Lower leg skin (tissue), 4 donors: ENCODE measurements at regions not wholly inside any gene's neighbourhood (a gene's known extent, or its start where the extent isn't known, plus 50 kb on each side); places are given as distances from the start of the nearest gene placed in this dataset.

Source experiments
- DNase-seq, 2 donors: peaks; one replicate each; pipeline ENCODE4 v3.0.0-alpha.2; 2019; ENCODE audit warnings: low spot score in 2 of 2
- H3K4me3 ChIP-seq: fragments of 200-600 bp; sonication (generic); 2 replicates; pipeline ENCODE4 v1.5.1; 2017; ENCODE audit warnings: mild to moderate bottlenecking, low read depth; ENCODE audit not compliant: poor library complexity, severe bottlenecking
- POLR2A ChIP-seq, 2 donors: fragments of 450-650 bp; IDR thresholded peaks; one replicate each; pipeline ENCODE4 v1.6.1; 2016 to 2017; ENCODE audit warnings: antibody characterized with exemption in 2 of 2, mild to moderate bottlenecking in 1 of 2, moderate library complexity in 1 of 2
- WGBS, 2 donors: methylation state at CpG; one replicate each; pipeline ENCODE4 v1.1.5; 2018; 5-methylcytosine and 5-hydroxymethylcytosine counted together
- intact Hi-C: fragments of 100-400 bp; cut with DNase I; formaldehyde crosslinking; loops from one replicate; pipeline ENCODE4 v1.15.0; 2023; ENCODE audit warnings: low total_unique reads
- TF ChIP-seq, protein P1 (sequence below), 3 donors: fragments of 450-650 bp; IDR thresholded peaks; one replicate each; pipeline ENCODE4 v1.5.1; 2016; ENCODE audit warnings: antibody characterized with exemption in 3 of 3, mild to moderate bottlenecking in 3 of 3, moderate library complexity in 2 of 3

DNA sequence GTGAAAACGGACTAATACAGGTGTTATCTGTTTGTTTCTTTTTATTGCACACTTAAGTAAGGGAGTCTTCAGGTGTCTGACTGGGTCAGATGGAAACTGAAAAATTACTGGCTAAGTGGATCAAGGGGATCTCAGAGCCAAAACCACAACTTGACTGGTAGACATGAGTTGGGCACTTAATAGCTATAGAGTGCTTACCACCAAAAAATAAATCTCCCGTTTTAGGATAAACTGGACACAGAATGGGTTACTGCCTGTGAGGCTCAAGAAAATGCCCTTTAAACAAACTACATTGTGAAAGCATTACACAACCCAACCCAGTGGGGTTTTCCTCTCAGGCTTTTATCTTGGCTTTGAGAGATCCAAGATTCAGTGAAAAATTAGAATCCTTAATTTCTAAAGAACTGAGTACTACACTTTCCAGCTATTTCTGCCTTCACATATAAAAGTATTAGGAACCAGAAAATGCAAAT, 134.0 kb upstream of the LYPLAL1 start:
- DNase-seq: no peak
- intact Hi-C loops: no loop called here
- no peak for TF ChIP-seq POLR2A (IDR thresholded peaks at IDR 0.05)
- TF ChIP-seq, protein P1, sequence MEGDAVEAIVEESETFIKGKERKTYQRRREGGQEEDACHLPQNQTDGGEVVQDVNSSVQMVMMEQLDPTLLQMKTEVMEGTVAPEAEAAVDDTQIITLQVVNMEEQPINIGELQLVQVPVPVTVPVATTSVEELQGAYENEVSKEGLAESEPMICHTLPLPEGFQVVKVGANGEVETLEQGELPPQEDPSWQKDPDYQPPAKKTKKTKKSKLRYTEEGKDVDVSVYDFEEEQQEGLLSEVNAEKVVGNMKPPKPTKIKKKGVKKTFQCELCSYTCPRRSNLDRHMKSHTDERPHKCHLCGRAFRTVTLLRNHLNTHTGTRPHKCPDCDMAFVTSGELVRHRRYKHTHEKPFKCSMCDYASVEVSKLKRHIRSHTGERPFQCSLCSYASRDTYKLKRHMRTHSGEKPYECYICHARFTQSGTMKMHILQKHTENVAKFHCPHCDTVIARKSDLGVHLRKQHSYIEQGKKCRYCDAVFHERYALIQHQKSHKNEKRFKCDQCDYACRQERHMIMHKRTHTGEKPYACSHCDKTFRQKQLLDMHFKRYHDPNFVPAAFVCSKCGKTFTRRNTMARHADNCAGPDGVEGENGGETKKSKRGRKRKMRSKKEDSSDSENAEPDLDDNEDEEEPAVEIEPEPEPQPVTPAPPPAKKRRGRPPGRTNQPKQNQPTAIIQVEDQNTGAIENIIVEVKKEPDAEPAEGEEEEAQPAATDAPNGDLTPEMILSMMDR (IDR thresholded peaks at IDR 0.05): no peak
- no peak overlapping the region for H3K4me3 ChIP-seq
- 85 to 97% methylated on average over 2 of the region's 2 CpGs for WGBS, 2 donors

GRCh38 chr1:219040291-219040690, 133.4 kb upstream of the LYPLAL1 start:
- no peak for TF ChIP-seq POLR2A (IDR thresholded peaks at IDR 0.05)
- TF ChIP-seq, protein P1 (IDR thresholded peaks at IDR 0.05): no peak
- H3K4me3 ChIP-seq: no peak overlapping the region
- no peak for DNase-seq
- 90 to 92% methylated on average over 5 of the region's 5 CpGs for WGBS, 2 donors
- intact Hi-C loops: no loop called here

GRCh38 chr1:219041141-219041540, 132.5 kb upstream of the LYPLAL1 start:
- intact Hi-C loops: no loop called here
- TF ChIP-seq POLR2A (IDR thresholded peaks at IDR 0.05): no peak
- TF ChIP-seq, protein P1 (IDR thresholded peaks at IDR 0.05): no peak
- no peak for DNase-seq
- H3K4me3 ChIP-seq: no peak overlapping the region

- TF ChIP-seq, protein P1 (IDR thresholded peaks at IDR 0.05): no peak
- no peak for TF ChIP-seq POLR2A (IDR thresholded peaks at IDR 0.05)
- DNase-seq: no peak
- intact Hi-C loops: no loop called here
- H3K4me3 ChIP-seq: no peak overlapping the region
- 0 to 96% methylated on average over 1 of the region's 1 CpG for WGBS, 2 donors
Observed at GRCh38 chr1:219041818-219042217, 131.9 kb upstream of the LYPLAL1 start.

GRCh38 chr1:219042769-219043168, 130.9 kb upstream of the LYPLAL1 start:
- DNase-seq: no peak
- intact Hi-C loops: no loop called here
- 45 to 89% methylated on average over 2 of the region's 2 CpGs for WGBS, 2 donors
- TF ChIP-seq, protein P1 (IDR thresholded peaks at IDR 0.05): no peak
- TF ChIP-seq POLR2A (IDR thresholded peaks at IDR 0.05): no peak
- H3K4me3 ChIP-seq: no peak overlapping the region

DNA sequence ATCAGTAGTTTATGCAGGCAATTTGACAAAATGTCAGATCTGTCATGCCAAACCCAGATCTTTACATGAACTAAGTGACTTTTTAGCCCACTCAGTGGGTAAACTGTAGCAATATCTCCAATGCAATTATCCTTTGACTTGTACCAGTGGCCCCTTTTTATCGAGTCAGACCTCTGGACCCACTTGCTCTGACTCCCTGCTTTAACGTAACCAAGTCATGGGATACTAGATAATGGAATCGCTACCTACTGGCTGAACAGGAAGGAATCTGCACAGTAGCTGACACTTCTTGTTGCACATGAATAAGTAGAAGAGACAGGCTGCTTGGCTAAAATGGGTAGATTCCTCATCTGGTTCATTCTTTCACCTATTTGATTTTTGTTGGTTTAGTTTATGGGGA, 128.4 kb upstream of the LYPLAL1 start:
- no peak for DNase-seq
- intact Hi-C loops: no loop called here
- 95 to 97% methylated on average over 3 of the region's 3 CpGs for WGBS, 2 donors
- TF ChIP-seq POLR2A (IDR thresholded peaks at IDR 0.05): no peak
- H3K4me3 ChIP-seq: no peak overlapping the region
